HG03135 (cell line): ENCODE measurements at regions not wholly inside any gene's neighbourhood (a gene's known extent, or its start where the extent isn't known, plus 50 kb on each side); places are given as distances from the start of the nearest gene placed in this dataset.
"Not testable (repeated sequence)": the region's sequence is repeated elsewhere in the genome, so short reads cannot be mapped to it uniquely, and the experiment has no call there.

Experiments used
- ATAC-seq: cut with Tn5 transposase; IDR thresholded peaks from one replicate; pipeline ENCODE4 v1.9.1; 2021; ENCODE audit warnings: mild to moderate bottlenecking, moderate library complexity; ENCODE audit not compliant: unreplicated experiment

DNA sequence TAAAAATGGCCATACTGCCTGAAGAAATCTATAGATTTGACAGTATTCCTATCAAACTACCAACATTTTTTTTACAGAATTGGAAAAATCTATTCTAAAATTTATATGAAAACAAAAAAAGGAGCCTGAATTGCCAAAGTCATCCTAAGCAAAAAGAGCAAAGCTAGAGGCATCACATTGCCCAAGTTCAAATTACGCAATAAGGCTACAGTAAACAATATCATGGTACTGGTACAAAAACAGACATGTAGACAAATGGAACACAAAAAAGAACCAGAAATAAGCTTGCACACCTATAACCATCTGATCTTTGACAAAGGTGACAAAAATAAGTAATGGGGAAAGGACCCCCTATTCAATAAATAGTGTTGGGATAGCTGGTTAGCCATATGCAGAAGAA is 50.2 kb upstream of the THSD7B start:
- no peak for ATAC-seq

- ATAC-seq: no peak
These were observed 50.8 kb upstream of the THSD7B start for GRCh38 chr2:136714452-136714951.

GRCh38 chr2:136713739-136714138 is 51.6 kb upstream of the THSD7B start:
- no peak for ATAC-seq

GRCh38 chr2:136705336-136705735 is 60.0 kb upstream of the THSD7B start:
- no peak for ATAC-seq

DNA sequence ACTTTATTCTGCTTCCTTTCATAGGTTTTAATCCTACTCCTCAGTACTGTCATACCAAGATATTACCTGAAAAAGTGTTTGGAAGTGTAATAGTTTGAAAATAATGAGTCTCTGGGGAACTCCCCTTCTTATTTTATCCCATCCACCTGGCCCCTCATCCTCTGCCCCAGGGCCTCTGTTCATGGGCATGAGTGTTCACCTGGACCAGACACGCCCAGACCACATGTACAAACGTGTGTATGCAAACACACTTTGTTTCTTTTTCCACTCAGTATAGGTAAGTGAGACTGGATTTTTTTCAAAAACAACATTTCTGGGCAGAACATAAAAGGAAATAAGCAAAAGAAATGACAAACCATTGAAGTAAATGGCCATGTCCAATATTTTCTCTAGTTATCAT is 62.1 kb upstream of the THSD7B start:
- ATAC-seq: no peak

DNA sequence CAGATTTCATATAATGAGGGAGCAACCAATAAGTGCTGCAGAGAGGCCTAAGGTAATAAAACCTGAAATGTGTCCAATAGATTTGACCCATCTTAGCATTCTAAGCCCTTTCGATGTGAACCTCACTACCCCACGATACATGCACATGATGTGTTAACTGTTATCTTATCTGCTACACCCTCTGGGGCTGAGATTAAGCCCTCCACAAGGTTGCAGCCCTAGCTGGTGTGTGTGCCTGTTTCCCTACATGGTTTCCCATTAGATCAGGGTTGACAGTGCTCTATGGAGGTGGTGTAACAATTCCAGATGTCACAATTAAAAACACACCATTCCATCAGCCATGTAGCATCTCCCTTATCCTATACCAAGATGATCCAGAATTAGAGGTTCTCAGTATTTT is 68.9 kb upstream of the THSD7B start:
- no peak for ATAC-seq

DNA sequence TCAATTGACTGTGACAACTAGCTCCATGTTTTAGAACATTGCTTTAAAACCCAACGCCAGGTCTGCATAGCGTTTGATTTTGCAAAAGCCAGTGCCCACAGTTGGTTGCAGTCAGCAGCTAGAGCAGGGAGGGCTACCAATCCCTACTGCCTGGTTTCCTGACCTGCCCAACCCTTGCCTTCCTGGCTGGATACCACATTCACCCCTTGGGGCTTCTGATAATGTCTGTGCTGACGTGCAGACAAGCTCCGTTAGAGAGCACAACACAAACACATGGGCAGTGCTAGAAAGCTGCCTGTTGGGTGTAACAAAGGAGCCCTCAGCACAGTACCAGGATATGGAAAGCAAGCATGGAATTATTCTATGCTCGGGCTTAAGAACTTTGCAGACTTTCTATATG is 71.4 kb upstream of the THSD7B start:
- no peak for ATAC-seq

GRCh38 chr2:136680079-136680478 is 85.3 kb upstream of the THSD7B start:
- ATAC-seq: not testable (repeated sequence)

DNA sequence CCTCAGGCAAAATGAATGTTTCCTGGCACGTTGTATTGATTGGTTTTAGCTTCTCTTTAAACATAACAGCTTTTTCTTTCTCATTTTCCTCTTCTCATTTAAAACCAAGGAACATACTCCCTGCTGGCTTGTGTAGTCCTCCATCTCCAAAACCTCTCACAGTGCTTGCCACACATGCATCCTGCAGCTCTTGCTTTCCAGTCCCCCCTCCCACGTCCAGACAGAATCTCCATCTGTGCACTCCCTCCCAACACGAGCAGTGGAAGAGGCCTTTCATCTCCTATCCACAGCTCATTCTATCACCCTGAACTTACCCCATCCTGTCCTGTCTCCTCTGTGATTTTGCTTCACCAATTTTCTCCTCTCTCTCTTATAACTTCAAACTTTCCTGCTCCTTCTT is 99.6 kb upstream of the THSD7B start:
- no peak for ATAC-seq

- ATAC-seq: no peak
These were observed 100.5 kb upstream of the THSD7B start for GRCh38 chr2:136664713-136665405.

DNA sequence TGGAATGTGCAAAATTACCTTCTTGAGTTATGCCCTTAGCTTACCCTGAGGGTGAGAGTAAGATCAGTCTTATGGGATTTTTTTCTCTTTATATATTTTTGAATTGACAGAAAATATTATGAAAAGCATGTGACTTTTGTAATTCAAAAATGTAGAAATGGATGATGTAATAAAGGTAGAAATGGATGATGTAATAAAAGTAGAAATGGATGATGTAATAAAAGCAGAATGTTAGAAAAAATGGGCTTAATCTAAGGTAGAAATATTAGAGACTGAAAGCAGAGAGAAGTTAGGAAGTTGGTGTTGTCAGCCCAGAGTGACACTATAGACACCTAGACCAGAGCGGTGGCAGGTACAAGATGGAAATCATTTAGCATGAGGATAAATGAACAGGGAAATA is 107.1 kb upstream of the THSD7B start:
- no peak for ATAC-seq

- ATAC-seq: no peak
These were observed 111.5 kb upstream of the THSD7B start for GRCh38 chr2:136653861-136654260.

GRCh38 chr2:136651456-136652010 is 113.8 kb upstream of the THSD7B start:
- no peak for ATAC-seq

DNA sequence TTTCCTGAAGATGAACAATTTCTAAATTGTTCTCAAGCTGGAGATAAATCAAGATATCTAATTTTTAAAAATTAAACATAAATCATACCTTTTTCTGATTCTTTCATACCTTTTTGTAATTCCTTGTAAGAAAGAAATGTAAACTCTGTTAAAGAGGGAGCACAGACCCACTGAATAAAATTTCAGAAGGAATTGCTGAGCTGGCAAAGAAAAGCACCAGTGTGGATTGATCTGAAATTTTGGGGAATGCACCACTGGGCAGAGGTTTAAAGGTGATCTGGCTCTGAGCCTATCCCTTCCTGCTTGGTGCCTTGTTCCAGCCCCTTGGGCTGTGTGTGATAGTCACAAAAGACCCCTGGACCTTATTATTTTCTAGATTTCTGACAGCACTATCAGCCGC is 118.3 kb upstream of the THSD7B start:
- no peak for ATAC-seq

DNA sequence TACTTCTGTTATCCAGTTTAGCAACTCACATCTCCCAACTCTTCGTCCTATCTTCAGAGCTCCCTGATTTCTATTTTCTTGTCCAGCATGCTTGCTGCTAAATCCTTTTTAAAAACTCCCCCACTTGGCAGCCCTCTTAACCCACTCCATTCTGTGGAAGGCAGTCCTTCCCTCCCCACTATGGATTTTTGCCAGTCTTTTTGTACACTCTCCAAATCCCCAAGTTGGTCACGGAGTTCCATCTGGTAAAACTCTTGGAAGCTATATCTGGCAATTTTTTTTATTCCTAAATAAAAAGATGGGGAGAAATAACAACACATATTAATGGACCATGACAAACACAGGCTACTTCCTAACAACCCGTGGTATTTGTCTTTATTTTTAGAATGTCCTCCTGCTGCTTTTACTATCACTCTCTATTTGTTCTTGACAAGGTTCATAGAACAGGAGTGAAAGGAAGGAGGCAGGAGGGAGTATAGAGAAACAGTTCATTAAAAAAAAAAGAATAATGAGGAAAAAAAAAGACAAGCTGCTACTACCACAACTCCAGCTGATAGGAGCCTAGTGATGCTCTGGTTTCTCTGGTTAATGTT is 120.0 kb upstream of the THSD7B start:
- ATAC-seq: no peak

GRCh38 chr2:136639651-136640050 is 125.7 kb upstream of the THSD7B start:
- ATAC-seq: no peak

- ATAC-seq: no peak
These were observed 127.2 kb upstream of the THSD7B start for GRCh38 chr2:136638193-136638592.

DNA sequence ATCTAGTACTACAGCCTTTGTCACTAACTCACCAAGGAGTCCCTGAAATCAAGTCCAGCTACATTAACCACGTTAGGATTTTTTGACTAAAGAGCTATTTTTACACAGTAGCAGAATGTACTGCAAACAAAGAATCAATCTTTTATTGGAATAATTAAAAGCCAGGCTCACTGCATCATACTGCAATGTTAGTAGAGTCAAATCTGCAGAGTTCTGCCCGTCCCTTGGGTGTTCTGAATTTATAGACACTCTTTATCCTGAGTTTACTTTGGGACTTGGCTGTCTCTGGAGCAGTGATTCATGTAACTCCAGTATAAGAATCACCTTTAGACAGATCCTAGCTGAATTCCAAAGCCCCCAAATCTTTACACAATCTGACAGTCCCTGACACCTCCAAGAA is 127.9 kb upstream of the THSD7B start:
- ATAC-seq: no peak

DNA sequence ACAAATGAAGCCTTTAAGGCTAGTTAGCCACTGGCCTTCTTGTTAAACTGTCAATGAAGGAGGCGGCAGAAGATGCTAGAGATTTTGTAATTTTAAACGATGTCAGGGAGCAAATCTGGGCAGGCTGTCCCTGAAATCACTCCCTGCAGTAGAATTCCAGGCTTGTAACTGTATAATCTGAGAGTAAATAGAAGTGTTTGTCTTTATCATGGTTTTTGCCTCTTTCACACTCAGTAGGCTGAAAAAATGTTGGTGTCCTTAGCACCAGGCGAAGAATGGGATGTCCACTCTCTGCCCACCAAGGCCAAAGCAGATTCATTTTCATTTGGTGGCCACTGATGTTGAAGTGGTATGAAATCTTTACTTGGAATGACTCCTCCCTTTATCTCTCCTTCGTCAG is 136.9 kb upstream of the THSD7B start:
- ATAC-seq: no peak

DNA sequence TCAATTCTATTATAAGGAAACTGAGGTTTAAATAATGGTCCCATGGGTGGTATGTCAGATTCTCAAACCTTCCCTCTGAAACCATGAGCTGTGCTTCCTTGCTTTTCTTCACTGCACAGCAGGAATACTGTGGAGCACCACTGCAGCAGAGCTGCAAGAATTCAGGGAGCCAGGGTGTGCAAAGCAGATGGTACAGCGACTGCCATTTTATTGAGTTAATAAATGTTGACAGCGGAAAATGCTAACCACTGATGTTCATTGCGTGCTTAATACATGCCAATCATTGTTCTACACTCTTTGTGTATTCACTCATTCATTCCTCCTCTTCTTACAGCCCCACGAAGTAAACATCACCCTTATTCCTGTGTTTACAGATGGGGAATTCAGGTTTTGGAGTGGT is 152.2 kb upstream of the THSD7B start:
- ATAC-seq: no peak

- ATAC-seq: no peak
These were observed 153.3 kb upstream of the THSD7B start for GRCh38 chr2:136612079-136612478.

- ATAC-seq: no peak
These were observed 153.9 kb upstream of the THSD7B start for GRCh38 chr2:136611451-136611850.
